ENCODE measurements at regions not wholly inside any gene's neighbourhood (a gene's known extent, or its start where the extent isn't known, plus 50 kb on each side); places are given as distances from the start of the nearest gene placed in this dataset.
A peak's percentile ranks its signal among the peaks of the same experiment; 100 is the strongest.
"Not testable (repeated sequence)": the region's sequence is repeated elsewhere in the genome, so short reads cannot be mapped to it uniquely, and the experiment has no call there.

DNA sequence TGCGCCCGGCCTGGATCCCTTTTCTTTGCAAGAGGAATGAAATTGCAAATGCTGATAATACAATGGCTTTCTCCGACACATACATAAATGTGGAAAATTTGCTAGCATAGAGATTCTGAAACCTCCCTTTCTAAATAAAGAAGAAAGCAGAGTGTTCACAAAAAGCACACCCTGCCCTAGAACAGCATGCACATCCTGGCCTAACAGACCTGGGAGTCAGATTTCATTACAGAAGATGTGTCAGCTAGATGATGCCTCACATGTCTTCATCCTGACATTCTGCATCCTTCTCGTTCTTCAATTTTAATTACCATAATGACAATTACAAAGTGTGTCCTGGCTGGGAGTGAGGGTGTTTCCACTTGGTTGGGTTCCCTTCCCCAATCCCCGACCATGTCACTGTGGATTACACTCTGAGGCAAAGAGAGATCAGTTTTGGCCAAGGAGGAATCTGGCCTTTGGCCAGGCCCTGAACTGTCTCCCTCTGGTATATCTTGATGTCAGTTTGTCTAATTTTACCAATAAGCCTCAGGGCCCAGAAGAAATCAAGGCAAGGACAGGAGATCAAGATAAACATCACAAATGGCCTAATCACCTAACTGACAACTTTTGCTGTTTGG lies 104.9 kb upstream of the SPATA12 start:
- DNase-seq (ENCODE audit: low spot score), result no peak

DNA sequence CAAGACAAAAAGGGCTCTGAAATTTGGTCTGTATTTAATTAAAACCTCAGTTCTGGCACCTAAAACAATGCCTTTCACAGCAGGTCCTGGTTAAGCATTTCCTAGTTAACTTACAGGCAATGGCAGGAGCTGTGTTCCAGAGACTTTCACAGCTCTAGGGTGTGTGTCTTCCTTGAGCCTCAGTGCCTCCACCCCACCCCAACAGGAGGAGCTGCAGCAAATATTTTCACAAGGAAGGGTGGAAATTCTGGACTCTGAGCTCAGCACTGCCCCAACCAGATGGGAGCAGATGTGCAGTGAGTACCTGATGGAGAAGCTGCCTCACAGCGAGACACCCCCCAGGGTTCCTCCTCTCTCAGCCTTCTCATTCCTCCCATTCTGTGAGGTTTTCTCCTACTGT lies 106.3 kb upstream of the SPATA12 start:
- no peak for DNase-seq (ENCODE audit: low spot score)

DNA sequence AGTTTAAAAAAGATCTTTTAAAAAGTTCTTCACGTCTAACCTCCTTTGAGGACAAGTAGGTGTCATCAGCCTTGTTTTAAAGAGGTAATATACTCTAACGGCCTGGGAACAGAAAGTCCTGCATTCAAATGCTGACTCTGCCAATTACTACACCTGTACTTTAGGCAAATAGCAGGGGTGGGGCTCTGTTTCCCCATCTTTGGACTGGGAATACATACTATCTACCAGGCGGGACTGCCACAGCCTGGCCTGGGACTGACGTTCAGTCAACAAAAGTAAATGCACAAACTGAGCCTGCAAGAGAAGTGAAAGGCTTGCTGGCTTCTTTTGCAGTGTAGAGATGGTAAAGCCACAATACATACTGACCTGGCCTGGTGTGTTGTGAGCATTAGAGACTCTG lies 107.6 kb upstream of the SPATA12 start:
- DNase-seq (ENCODE audit: low spot score), result no peak

DNA sequence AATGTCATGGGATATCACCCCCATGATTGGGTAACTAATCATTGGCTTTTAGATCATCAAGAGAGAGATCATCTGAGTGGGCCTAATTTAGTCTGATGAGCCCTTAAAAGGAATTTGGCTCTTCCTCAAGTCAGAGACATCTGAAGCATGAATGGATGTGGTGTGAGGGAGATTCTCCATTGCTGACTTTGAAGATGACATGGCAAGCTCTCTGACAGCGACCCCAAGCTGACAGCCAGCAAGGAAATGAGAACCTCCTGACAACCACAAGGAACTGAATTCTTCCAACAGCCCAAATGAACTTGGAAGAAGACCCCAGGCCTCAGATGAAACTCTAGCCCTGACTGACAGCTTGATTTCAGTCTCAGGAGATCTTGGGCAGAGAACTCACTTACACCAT lies 108.4 kb upstream of the SPATA12 start:
- no peak for DNase-seq (ENCODE audit: low spot score)

DNA sequence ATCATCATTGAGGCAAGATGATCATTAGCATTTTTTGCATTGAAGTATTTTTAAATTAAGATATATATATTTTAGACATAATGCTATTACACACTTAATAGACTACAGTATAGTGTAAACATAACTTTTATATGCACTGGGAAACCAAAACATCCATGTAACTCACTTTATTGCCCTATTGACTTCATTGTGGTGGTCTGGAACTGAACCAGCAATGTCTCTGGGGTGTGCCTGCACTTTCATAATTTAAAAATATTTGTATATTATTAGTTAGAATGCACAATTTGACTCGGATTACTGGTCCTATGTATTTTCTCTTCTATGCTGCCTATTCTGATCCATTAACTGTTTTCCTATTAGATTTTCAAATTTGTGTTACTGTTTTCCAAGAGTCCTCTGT lies 109.1 kb upstream of the SPATA12 start:
- no peak for DNase-seq (ENCODE audit: low spot score)

DNA sequence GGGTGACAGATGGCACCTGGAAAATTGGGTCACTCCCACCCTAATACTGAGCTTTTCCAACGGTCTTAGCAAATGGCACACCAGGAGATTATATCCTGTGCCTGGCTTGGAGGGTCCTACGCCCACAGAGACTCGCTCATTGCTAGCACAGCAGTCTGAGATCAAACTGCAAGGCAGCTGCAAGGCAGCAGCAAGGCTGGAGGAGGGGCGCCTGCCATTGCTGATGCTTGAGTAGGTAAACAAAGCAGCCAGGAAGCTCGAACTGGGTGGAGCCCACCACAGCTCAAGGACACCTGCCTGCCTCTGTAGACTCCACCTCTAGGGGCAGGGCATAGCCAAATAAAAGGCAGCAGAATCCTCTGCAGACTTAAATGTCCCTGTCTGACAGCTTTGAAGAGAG lies 115.1 kb upstream of the SPATA12 start:
- DNase-seq (ENCODE audit: low spot score), result not testable (repeated sequence)

DNA sequence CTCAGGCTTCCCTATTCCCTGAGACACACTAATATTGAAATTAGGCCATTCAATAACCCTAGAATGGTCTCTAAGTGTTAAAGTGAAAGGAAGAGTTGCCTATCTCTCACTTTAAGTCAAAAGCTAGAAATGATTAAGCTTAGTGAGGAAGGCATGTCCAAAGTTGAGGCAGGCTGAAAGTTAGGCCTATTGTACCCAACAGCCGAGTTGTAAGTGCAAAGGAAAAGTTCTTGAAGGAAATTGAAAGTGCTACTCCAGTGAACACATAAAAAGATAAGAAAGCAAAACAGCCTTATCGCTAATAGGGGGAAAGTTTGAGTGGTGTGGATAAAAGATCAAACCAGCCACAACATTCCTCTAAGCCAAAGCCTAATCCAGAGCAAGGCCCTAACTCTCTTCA lies 117.9 kb upstream of the SPATA12 start:
- no peak for DNase-seq (ENCODE audit: low spot score)

DNA sequence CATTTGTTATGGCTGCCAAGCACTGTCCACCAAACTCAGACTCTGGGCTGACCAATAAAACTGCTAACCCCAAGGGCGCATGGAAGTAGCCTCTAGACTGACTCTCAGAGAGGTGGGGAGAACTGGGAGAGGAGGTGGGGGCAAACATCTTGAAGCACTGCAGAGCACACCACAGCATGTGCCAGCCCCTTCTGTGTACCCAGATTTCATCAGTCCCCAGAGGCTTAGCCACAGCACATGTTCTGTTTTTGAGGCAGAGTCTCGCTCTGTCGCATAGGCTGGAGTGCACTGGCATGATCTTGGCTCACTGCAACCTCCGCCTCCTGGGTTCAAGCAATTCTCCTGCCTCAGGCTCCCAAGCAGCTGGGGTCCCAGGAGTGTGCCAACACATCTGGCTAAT lies 119.5 kb upstream of the SPATA12 start:
- DNase-seq (ENCODE audit: low spot score), result no peak

DNA sequence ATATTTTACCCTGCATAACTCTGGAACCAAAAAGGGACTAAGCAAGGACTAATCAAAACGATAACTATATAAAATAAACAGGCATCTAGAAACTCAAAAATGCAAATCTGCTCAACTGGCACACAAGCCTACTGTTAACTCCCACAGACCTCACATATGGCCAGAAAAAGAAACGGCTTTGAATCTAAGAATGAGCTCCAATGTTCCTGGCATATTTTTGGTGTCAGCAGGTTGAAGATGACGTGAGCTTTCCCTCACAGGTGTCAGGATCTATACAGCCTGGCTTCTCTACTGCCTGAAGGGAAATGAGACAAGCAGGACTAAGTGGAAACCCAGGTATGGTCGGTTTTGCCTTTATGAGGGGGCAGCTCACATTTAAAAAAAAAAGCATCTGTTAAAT lies 120.1 kb upstream of the SPATA12 start:
- DNase-seq (ENCODE audit: low spot score), result no peak

DNA sequence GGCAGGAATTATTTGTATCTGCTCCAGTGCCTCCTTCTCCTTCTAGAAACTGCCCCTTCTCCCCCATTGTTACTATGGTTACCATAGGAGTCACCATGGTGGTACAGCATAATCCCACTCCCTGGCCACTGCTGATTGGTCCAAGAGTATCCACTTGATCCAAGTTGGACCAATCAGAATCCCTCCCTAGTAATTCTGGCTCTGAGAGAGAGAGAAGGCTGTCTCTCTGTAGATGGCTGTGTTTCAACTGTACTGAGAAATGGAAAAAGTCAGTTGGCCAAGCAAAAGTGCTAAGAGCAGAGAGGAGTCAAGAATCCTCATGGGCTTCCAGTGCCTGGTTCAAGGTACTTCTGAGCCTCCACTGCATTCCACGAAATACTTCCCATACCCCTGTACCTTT lies 120.6 kb upstream of the SPATA12 start:
- no peak for DNase-seq (ENCODE audit: low spot score)

DNA sequence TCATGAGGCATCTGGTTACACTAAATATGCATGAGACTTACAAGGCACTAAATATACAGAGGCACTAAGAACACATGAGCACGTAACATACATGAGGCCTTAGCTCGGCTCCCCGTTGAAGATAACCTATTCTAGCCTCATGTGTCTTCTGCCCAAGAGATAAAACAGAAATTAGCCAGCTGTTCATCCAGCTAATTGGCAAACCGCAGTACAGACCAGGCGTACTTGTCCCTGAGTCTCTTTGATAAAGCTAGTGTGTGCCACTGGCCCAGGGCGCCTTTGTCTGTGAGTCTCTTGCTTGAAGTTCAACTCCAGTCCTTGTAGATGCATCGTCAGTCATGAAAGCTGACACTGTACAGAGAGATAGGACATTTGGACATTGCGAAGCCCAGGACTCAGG lies 121.9 kb upstream of the SPATA12 start:
- DNase-seq (ENCODE audit: low spot score), result no peak

DNA sequence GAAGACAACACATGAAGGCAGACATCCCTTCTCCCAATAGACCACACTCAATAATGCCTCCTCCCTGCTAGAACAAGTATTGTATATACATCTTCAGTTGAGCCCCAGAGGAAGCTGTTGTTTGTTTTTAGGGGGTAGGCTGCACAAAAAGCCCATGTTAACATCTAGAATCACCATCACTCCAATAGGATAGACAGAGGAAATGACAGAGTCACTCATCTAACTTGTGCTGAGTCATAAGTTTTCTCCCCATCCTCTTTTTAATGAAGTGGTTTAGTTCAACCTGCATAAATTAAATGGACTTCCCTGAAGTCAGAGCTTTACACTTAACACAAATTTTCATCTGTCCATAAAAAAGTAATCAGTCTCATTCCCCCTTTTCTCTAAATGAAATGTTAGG lies 122.9 kb upstream of the SPATA12 start:
- no peak for DNase-seq (ENCODE audit: low spot score)

DNA sequence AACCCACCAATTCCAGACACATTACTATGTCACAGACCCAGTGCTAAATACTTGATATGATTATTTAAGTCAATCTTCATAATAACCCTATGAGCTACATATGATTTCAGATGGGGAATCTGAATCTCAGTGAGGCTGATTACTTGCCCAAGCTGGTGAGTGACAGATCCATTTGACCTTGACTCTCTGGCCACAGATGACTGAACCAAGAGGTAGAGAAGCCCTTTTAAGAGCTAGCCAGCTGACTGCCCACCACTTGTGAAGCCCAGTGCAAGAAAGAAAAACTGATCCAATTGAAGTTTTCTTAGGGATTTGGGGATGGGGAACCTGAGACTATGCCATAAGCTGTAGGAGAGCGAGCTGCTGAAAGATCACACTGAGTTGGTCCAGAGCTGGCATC lies 124.7 kb upstream of the SPATA12 start:
- DNase-seq (ENCODE audit: low spot score), result no peak

DNA sequence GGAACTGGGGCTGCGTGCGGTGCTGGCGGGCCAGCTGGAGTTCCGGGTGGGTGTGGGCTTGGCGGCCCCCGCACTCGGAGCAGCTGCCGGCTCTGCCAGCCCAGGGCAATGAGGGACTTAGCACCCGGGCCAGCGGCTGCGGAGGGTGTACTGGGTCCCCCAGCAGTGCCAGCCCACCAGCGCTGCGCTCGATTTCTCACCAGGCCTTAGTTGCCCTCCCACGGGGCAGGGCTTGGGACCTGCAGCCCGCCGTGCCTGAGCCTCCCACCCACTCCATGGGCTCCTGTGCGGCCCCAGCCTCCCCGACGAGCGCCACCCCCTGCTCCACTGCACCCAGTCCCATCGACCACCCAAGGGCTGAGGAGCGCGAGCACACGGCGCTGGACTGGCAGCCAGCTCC lies 126.0 kb upstream of the SPATA12 start:
- not testable (repeated sequence) for DNase-seq (ENCODE audit: low spot score)

DNA sequence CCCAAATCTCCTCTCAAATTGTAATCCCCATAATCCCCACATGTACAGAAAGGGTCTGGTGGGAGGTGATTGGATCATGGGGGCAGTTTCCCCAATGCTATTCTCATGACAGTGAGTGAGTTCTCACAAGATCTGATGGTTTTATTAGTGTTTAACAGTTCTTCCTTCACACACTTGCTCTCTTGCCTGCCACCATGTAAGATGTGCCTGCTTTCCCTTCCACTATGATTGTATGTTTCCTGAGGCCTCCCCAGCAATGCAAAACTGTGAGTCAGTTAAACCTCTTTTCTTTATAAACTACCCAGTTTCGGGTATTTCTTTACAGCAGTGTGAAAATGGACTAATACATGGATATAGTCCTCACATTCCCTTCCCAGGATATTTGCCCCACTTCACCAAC lies 126.7 kb upstream of the SPATA12 start:
- DNase-seq (ENCODE audit: low spot score), result no peak

DNA sequence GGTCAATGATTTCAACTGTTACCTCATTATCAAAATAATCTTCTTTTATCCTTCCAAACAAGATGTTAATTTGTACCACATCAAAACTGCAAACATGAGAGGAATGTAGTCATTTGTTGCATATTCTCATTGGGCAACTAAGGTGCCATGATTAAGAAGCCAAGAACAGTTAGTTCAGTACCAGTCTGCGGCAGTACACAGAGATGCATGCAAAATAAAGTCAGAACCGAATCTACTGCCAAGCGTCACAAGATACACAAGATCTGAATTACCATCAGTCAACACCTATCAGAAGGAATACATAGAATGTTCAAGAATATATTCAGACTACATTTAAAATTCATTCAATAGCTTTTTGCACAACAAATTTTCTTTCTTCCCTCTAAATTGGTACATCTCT lies 127.6 kb upstream of the SPATA12 start:
- no peak for DNase-seq (ENCODE audit: low spot score)

DNA sequence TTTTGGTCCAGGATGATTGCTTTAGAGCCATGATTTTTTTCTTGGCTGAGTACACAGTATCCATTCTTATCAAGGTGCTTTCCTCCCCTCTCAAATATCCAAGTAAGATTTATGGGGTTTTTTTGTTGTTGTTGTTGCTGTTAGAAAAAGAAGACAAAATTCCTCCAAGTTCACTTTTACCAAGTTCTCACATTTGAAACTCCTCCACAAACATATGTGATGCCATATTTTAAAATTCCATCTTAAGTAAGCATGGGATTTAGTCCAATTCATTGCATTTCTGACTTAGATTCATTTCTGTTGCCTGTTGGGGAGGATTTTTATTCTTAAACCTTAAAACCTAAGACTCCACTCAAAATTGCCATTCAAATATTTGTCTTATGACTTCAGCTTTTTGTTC lies 128.6 kb upstream of the SPATA12 start:
- DNase-seq (ENCODE audit: low spot score), result no peak

DNA sequence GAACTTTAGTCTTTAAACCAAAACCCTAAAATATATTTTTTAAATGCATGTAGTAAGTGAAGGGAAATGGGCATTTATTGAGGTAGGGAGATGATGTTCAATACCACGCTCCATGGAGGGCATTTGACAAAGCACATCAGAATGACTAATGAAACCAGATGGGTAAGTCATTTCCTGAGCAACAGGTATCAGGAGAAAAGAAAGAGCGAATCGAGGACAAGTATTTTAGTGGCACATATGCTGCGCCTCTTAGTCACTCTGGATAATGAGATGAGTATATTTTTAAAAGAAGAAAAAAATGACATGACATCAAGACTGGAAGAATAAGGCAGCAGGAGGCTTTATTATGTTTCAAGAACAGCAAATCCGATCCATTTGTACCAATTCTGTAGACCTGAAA lies 129.0 kb upstream of the ARHGEF3 start:
- no peak for DNase-seq (ENCODE audit: low spot score)

DNA sequence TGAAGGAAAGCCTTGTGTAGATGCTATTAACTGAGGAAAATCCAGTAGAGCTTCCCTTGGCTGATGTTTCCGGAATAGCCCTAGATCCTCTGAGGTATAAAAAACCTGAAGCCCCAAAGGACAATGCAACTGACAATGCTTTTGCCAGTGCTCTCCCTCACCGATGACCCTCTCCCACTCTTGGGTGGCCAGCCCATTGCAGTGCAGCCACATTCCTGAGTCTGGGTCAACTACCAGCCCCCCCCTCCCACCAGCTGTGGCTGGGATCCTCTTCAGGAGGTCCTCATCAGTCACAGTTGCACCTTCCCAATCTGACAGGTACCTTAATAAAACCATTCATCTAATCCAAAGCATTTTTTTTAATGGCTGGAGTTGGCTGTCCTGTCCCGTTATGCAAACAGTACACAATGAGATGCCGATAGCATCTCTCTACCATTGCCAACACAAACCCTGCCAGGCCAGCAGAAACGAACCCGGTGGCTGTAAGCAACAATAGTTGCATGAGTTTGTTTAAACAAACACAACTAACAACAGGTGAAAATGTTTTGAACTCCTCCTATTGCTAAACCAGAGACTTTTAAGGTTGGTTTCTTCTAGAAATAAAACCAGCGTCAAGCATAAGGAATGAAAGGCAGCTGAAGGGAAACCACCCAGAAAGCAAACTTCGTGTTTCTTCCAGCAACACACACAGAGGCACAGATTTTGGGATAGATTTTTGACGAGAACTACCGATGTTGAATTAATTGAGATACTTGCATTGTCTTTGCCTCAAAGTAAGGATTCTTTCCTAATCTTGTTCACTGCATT lies 128.3 kb upstream of the ARHGEF3 start:
- DNase-seq (ENCODE audit: low spot score), result no peak

DNA sequence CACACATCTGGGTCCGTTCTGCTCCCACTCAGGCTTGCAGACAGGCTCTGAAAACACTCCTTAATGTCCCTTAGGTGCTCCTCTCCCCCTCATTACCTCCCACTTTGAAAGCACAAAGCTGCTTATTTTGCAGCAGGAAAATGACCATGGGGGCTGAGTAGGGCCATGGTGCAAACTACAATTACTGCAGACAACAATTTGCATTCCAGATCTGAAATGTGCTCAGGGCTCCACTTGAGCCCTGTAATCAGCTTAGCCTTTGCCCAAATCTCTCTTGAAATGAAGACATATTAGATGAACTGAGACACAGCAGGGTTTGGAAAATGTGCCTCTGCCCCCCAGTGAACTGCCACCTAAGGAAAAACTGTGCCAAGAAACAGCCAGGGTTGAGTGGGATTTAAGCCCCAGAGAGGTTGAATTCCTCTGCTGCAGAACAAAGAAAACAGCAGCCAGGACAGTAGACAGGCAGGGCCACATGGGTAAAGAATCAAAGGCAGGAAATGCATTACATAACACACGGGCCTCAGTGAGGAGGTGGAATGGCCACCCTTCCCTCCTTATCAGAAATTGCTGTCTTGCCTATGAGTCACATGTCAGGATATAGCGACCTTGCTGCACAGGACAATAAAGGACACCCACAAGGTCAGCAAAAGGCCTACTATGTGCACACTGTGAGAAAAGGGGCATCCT lies 126.8 kb upstream of the ARHGEF3 start:
- peak; percentile 6 for DNase-seq (ENCODE audit: low spot score)

DNA sequence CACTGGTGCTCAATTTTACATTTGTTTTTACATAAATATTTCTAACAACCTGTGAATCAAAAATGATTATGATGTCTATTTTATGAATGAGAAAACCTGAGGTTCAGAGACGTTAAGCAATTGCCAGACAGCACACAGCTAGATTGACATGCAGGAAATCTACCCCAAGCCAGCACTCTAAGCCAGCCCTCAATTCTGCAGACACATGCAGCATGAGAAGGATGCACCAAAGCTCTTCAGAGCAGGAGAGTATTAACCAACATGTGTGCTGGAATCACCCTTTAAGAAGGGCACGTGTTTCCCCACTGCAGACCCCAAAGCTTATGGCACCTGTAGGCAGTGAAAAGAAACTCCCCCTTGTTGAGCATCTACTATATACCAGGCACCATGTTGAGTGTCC lies 126.1 kb upstream of the ARHGEF3 start:
- no peak for DNase-seq (ENCODE audit: low spot score)

DNA sequence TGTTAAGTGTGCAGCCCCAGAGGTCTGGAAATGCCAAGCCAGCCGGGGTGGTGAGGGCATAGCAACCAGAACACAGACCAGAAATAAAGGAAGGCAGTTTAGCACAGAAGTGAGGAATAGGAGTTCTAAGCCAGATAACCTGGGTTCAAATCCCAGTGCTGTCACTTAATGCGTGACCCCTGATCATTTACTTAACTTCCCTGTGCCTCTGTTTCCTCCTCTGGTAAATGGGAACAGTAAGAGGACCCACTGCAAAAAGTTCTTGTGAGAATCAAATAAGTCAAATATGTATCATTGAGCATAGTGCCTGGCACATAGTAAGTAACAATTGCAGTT lies 125.2 kb upstream of the ARHGEF3 start:
- DNase-seq (ENCODE audit: low spot score), result no peak

DNA sequence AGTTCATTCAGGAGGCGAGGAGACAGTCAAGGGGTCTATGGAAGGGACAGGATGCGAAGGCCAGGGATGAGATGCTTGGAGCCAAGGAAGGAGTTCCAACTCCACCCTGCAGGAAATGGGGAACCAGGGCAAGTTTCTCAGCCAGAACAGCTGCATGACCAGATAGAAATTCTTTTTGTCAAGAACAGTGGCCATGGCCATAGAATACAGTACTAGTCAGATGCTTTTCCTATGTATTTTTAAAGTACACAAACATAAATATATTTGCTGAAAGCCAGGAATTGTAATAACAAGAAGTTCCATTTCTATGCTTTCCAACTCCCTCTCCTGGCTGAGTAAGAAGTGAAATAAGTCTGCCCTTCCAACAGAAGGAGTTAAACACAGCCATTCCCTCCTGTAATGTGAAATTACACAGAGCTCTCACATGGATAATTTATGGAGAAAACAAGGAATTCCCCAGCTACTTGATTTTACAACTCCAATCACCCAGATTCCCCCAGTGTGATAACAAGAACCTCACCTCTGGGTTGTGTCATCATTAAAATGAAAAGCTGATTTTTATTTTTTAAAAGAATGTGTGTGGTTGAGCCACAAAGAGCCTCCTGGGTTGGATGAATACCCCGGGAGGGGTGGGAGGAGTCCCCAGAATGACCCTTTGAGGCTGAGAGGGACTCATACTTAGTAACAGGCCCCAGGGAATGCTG lies 124.6 kb upstream of the ARHGEF3 start:
- DNase-seq (ENCODE audit: low spot score), result no peak

Measured in H4 (cell line).